Osteoblast (primary cell): ENCODE measurements at regions not wholly inside any gene's neighbourhood (a gene's known extent, or its start where the extent isn't known, plus 50 kb on each side); places are given as distances from the start of the nearest gene placed in this dataset.

Experiments used
- DNase-seq: peaks from one replicate; pipeline ENCODE4 v3.0.0; 2011; ENCODE audit warnings: low spot score, mixed read lengths; ENCODE audit not compliant: insufficient read length; ENCODE audit errors: missing footprints
- H2AFZ ChIP-seq: 2 replicates; pipeline ENCODE4 v1.6.0; 2011; ENCODE audit warnings: mild to moderate bottlenecking, low read length
- H3K27ac ChIP-seq: 2 replicates; pipeline ENCODE4 v1.5.1; 2011; ENCODE audit warnings: mild to moderate bottlenecking, low read depth, low read length, moderate library complexity
- H3K27me3 ChIP-seq: 2 replicates; pipeline ENCODE4 v1.6.0; 2012; ENCODE audit warnings: mild to moderate bottlenecking, control low read depth, inconsistent platforms, low read length, moderate library complexity; ENCODE audit not compliant: insufficient read depth
- H3K36me3 ChIP-seq: 2 replicates; pipeline ENCODE4 v1.5.1; 2011; ENCODE audit warnings: mild to moderate bottlenecking, low read length, control low read depth, moderate library complexity; ENCODE audit not compliant: insufficient read depth
- H3K4me1 ChIP-seq: 2 replicates; pipeline ENCODE4 v1.5.1; 2011; ENCODE audit warnings: mild to moderate bottlenecking, low read length, control low read depth, moderate library complexity; ENCODE audit not compliant: insufficient read depth
- H3K4me2 ChIP-seq: 2 replicates; pipeline ENCODE4 v1.6.0; 2011; ENCODE audit warnings: mild to moderate bottlenecking, low read length; ENCODE audit not compliant: insufficient read depth
- H3K4me3 ChIP-seq: fragments of 200-600 bp; sonication (generic); 3 replicates; pipeline ENCODE4 v1.5.1; 2012; ENCODE audit warnings: mild to moderate bottlenecking, low read length, inconsistent platforms; ENCODE audit not compliant: insufficient read depth
- H3K79me2 ChIP-seq: 2 replicates; pipeline ENCODE4 v1.6.0; 2012; ENCODE audit warnings: mild to moderate bottlenecking, low read length, control low read depth, inconsistent platforms; ENCODE audit not compliant: insufficient read depth
- H3K9me3 ChIP-seq: 2 replicates; pipeline ENCODE4 v1.5.1; 2011; ENCODE audit warnings: low read depth, low read length, control low read depth
- H4K20me1 ChIP-seq: 2 replicates; pipeline ENCODE4 v1.6.0; 2012; ENCODE audit warnings: mild to moderate bottlenecking, low read length, control low read depth; ENCODE audit not compliant: insufficient read depth
- CTCF ChIP-seq: IDR thresholded peaks from 2 replicates; pipeline ENCODE4 v1.5.1; 2011; ENCODE audit warnings: mild to moderate bottlenecking, low read depth, low read length, moderate library complexity; ENCODE audit errors: extremely low read depth

DNA sequence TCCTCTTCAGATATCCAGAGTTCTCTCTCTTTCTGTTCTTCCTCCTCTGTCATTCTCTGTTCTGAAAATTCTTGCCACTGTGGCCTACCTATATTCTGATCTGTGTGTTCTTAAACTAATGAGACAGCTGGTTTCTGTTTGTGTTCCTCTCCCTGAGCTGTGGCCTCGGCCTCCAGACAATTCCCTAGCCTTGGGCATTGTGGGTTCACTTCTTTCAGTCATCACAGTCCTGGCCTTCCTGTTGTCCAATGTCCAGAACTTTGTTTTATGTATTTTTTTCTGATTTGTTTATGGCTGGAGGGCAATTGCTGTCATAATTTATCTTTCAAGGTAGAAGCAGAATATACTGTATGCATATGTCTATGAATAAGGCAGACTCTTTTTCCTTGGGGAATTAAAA is 173.2 kb upstream of the MTPN start:
- no peaks in the 10 kb centered on the region for H3K9me3 ChIP-seq
- H3K36me3 ChIP-seq, result no peaks in the 10 kb centered on the region
- no peaks in the 10 kb centered on the region for H3K4me1 ChIP-seq
- H3K27me3 ChIP-seq, result no peaks in the 10 kb centered on the region
- H3K4me3 ChIP-seq, result no peak overlapping the region
- no peak for TF ChIP-seq CTCF
- H2AFZ ChIP-seq, result no peak overlapping the region
- H3K4me2 ChIP-seq, result no peak overlapping the region
- H3K27ac ChIP-seq, result no peak overlapping the region
- DNase-seq, result no peak
- no peaks in the 10 kb centered on the region for H4K20me1 ChIP-seq
- no peaks in the 10 kb centered on the region for H3K79me2 ChIP-seq

- no peaks in the 10 kb centered on the region for H3K36me3 ChIP-seq
- TF ChIP-seq CTCF, result no peak
- no peak overlapping the region for H2AFZ ChIP-seq
- no peaks in the 10 kb centered on the region for H3K79me2 ChIP-seq
- H3K4me2 ChIP-seq, result no peak overlapping the region
- no peaks in the 10 kb centered on the region for H3K4me1 ChIP-seq
- H4K20me1 ChIP-seq, result no peaks in the 10 kb centered on the region
- no peaks in the 10 kb centered on the region for H3K27me3 ChIP-seq
- H3K27ac ChIP-seq, result no peak overlapping the region
- no peak overlapping the region for H3K4me3 ChIP-seq
- no peaks in the 10 kb centered on the region for H3K9me3 ChIP-seq
- no peak for DNase-seq
These were observed 171.8 kb upstream of the MTPN start for GRCh38 chr7:136148920-136149319.

DNA sequence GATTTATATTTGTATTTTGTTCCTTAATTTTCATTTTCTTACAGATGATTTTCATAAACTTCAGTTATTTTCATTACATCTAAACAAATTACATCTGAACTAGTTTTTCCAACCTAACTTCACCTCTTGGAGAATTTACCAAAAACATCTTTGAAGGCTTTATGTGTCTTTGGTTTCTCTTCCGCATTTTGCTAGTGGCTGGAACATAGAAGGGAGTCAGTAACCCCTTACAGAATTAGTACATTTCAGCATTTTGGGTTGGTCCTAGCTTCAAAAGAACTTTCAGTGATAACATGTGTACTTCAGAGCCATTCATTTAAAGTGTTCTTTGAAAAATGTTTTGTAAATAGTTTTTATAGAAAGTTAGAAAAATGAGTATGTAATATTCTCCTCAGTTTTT is 169.8 kb upstream of the MTPN start:
- no peaks in the 10 kb centered on the region for H4K20me1 ChIP-seq
- no peak overlapping the region for H3K4me3 ChIP-seq
- no peaks in the 10 kb centered on the region for H3K4me1 ChIP-seq
- H3K4me2 ChIP-seq, result no peak overlapping the region
- TF ChIP-seq CTCF, result no peak
- H3K27me3 ChIP-seq, result no peaks in the 10 kb centered on the region
- no peaks in the 10 kb centered on the region for H3K9me3 ChIP-seq
- no peak for DNase-seq
- H3K36me3 ChIP-seq, result no peaks in the 10 kb centered on the region
- H3K79me2 ChIP-seq, result no peaks in the 10 kb centered on the region
- no peak overlapping the region for H2AFZ ChIP-seq
- no peak overlapping the region for H3K27ac ChIP-seq

DNA sequence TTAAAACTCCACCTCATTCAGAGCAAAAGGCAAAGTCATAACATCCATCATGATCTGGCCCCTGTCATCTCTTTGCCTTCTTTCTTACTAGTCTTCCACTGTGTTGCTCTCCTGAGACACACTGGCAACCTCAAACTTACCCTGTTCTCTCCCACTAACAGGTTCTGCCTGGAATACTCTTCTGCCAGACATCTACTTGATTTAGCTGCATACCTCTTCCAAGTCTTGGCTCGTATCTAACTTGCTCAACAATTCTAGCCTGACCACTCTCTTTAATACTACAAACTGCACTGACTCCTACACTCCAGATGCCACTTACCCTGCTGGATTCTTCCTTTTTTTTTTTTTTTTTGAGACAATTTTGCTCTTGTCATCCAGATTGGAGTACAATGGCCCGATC is 167.0 kb upstream of the MTPN start:
- H3K36me3 ChIP-seq, result no peaks in the 10 kb centered on the region
- no peak overlapping the region for H2AFZ ChIP-seq
- DNase-seq, result no peak
- no peak overlapping the region for H3K27ac ChIP-seq
- no peaks in the 10 kb centered on the region for H4K20me1 ChIP-seq
- H3K4me2 ChIP-seq, result no peak overlapping the region
- H3K79me2 ChIP-seq, result no peaks in the 10 kb centered on the region
- no peaks in the 10 kb centered on the region for H3K27me3 ChIP-seq
- no peak for TF ChIP-seq CTCF
- H3K9me3 ChIP-seq, result no peaks in the 10 kb centered on the region
- H3K4me3 ChIP-seq, result no peak overlapping the region
- H3K4me1 ChIP-seq, result no peaks in the 10 kb centered on the region
